IMR-90 (cell line): ENCODE measurements at regions not wholly inside any gene's neighbourhood (a gene's known extent, or its start where the extent isn't known, plus 50 kb on each side); places are given as distances from the start of the nearest gene placed in this dataset.

Experiments
- BHLHE40 ChIP-seq: fragments of 150-350 bp; IDR thresholded peaks from 2 replicates; pipeline ENCODE4 v1.6.1; 2016; ENCODE audit warnings: mild to moderate bottlenecking, low read depth, low read length
- CEBPB ChIP-seq: IDR thresholded peaks from 2 replicates; pipeline ENCODE4 v1.6.1; 2012; ENCODE audit warnings: low read depth, low read length, improper control_type of control experiment
- FOS ChIP-seq: fragments of 150-350 bp; IDR thresholded peaks from 2 replicates; pipeline ENCODE4 v1.6.1; 2016; ENCODE audit warnings: low read depth, low read length
- MAFK ChIP-seq: IDR thresholded peaks from 2 replicates; pipeline ENCODE4 v1.6.1; 2012; ENCODE audit warnings: low read depth, low read length, improper control_type of control experiment
- MAZ ChIP-seq: IDR thresholded peaks from 2 replicates; pipeline ENCODE4 v1.6.1; 2012; ENCODE audit warnings: low read depth, mild to moderate bottlenecking, low read length, improper control_type of control experiment, moderate library complexity, borderline replicate concordance
- NFE2L2 ChIP-seq: fragments of 150-350 bp; IDR thresholded peaks from 2 replicates; pipeline ENCODE4 v1.6.1; 2016; ENCODE audit warnings: low read depth, mild to moderate bottlenecking, low read length
- POLR2A ChIP-seq: IDR thresholded peaks from 2 replicates; pipeline ENCODE4 v1.6.1; 2012; ENCODE audit warnings: mild to moderate bottlenecking, low read depth, low read length
- RAD21 ChIP-seq: IDR thresholded peaks from 2 replicates; pipeline ENCODE4 v1.6.1; 2012; ENCODE audit warnings: low read length, improper control_type of control experiment
- RCOR1 ChIP-seq: IDR thresholded peaks from 2 replicates; pipeline ENCODE4 v1.6.1; 2012; ENCODE audit warnings: mild to moderate bottlenecking, low read length, improper control_type of control experiment; ENCODE audit not compliant: insufficient replicate concordance
- RFX5 ChIP-seq: IDR thresholded peaks from 2 replicates; pipeline ENCODE4 v1.8.0; 2012; ENCODE audit warnings: low read depth, mild to moderate bottlenecking, low read length, moderate library complexity
- SMC3 ChIP-seq: fragments of 150-350 bp; IDR thresholded peaks from 2 replicates; pipeline ENCODE4 v1.6.1; 2016; ENCODE audit warnings: low read depth, mild to moderate bottlenecking, antibody characterized with exemption, low read length, moderate library complexity
- TF ChIP-seq, protein P1 (sequence below): conservative IDR thresholded peaks from 2 replicates; pipeline ENCODE4 v1.5.1; 2012; ENCODE audit warnings: mild to moderate bottlenecking, low read depth, low read length, improper control_type of control experiment
- TF ChIP-seq, protein P2 (sequence below): fragments of 150-350 bp; IDR thresholded peaks from 2 replicates; pipeline ENCODE4 v1.6.1; 2017; ENCODE audit warnings: mild to moderate bottlenecking, antibody characterized with exemption, low read length, low read depth
- TF ChIP-seq, protein P3 (sequence below): fragments of 150-350 bp; IDR thresholded peaks from 2 replicates; pipeline ENCODE4 v1.6.1; 2016; ENCODE audit warnings: low read depth, mild to moderate bottlenecking, low read length, moderate library complexity, borderline replicate concordance

DNA sequence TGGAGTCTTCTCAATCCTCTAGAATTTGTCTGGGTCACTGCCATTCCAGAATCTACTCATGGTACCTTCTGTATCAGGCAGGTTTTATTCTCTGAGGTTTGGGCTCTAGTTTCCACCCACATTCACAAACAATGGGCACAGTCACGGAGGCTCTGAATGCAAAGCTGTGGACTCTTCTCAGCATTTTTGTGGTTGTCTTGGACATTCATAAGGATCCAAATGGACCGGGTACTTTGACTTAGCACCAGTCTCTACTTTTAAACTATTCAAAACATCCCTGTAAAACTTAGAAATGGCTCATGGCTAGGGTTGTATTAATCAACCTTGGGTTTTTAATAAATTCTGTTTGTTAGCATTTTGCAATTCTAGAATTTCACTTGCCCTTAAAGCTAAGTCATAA, 277.9 kb upstream of the THBS1 start:
- TF ChIP-seq SMC3 (no peak), BHLHE40 (no peak), POLR2A (no peak), CEBPB (no peak), MAFK (no peak), MAZ (no peak), NFE2L2 (no peak), FOS (no peak), RFX5 (no peak), RAD21 (no peak), RCOR1 (no peak)
- TF ChIP-seq, protein P1, sequence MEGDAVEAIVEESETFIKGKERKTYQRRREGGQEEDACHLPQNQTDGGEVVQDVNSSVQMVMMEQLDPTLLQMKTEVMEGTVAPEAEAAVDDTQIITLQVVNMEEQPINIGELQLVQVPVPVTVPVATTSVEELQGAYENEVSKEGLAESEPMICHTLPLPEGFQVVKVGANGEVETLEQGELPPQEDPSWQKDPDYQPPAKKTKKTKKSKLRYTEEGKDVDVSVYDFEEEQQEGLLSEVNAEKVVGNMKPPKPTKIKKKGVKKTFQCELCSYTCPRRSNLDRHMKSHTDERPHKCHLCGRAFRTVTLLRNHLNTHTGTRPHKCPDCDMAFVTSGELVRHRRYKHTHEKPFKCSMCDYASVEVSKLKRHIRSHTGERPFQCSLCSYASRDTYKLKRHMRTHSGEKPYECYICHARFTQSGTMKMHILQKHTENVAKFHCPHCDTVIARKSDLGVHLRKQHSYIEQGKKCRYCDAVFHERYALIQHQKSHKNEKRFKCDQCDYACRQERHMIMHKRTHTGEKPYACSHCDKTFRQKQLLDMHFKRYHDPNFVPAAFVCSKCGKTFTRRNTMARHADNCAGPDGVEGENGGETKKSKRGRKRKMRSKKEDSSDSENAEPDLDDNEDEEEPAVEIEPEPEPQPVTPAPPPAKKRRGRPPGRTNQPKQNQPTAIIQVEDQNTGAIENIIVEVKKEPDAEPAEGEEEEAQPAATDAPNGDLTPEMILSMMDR, result no peak
- TF ChIP-seq, protein P2, sequence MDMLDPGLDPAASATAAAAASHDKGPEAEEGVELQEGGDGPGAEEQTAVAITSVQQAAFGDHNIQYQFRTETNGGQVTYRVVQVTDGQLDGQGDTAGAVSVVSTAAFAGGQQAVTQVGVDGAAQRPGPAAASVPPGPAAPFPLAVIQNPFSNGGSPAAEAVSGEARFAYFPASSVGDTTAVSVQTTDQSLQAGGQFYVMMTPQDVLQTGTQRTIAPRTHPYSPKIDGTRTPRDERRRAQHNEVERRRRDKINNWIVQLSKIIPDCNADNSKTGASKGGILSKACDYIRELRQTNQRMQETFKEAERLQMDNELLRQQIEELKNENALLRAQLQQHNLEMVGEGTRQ, result no peak
- TF ChIP-seq, protein P3, sequence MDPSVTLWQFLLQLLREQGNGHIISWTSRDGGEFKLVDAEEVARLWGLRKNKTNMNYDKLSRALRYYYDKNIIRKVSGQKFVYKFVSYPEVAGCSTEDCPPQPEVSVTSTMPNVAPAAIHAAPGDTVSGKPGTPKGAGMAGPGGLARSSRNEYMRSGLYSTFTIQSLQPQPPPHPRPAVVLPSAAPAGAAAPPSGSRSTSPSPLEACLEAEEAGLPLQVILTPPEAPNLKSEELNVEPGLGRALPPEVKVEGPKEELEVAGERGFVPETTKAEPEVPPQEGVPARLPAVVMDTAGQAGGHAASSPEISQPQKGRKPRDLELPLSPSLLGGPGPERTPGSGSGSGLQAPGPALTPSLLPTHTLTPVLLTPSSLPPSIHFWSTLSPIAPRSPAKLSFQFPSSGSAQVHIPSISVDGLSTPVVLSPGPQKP, result no peak
